ENCODE measurements at regions not wholly inside any gene's neighbourhood (a gene's known extent, or its start where the extent isn't known, plus 50 kb on each side); places are given as distances from the start of the nearest gene placed in this dataset.

DNA sequence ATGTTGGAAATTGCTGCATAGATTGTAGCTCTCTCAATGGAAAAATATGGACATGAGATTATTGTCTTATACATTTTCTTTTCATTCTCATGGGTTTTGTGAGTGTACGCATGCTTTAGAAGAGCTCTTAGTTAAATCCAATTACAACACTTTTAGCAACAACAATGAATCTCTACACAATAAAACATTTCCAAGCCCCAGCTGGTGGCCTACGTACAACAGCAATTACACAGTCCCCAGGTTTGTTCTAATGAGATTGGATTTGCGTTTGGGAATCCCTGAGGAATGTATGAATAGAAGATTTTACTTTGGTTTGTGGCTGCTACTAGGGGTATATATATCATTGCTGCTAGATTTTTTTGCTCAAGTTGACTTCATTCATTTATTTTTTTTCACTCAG is 98.6 kb downstream of the FHDC1 start:
- no peak for TF ChIP-seq CTCF (IDR thresholded peaks at IDR 0.05; ENCODE audit: insufficient read depth, low read length, poor library complexity, severe bottlenecking)
- Histone ChIP-seq H3K36me3 (ENCODE audit: control insufficient read depth, insufficient read depth, low read length) (no peaks in the 10 kb centered on the region), H3K27me3 (replicated peaks; ENCODE audit: control insufficient read depth, insufficient read depth, low read length) (no peaks in the 10 kb centered on the region), H3K4me3 (replicated peaks; ENCODE audit: low read depth, low read length) (no peak overlapping the region)
- no peak for DNase-seq (ENCODE audit: extremely low read depth, insufficient read length)

- H3K4me3 ChIP-seq (replicated peaks; ENCODE audit: low read depth, low read length), result no peak overlapping the region
These were observed 100.9 kb downstream of the FHDC1 start for GRCh38 chr4:153036931-153037482.

GRCh38 chr4:153038623-153039311 is 102.6 kb downstream of the FHDC1 start:
- DNase-seq (ENCODE audit: extremely low read depth, insufficient read length), result no peak
- Histone ChIP-seq H3K4me3 (replicated peaks; ENCODE audit: low read depth, low read length) (no peak overlapping the region), H3K27me3 (replicated peaks; ENCODE audit: control insufficient read depth, insufficient read depth, low read length) (peaks cover 1% of the 10 kb centered on the region; the same call in 1 of the 2 replicates), H3K36me3 (ENCODE audit: control insufficient read depth, insufficient read depth, low read length) (no peaks in the 10 kb centered on the region)
- TF ChIP-seq CTCF (IDR thresholded peaks at IDR 0.05; ENCODE audit: insufficient read depth, low read length, poor library complexity, severe bottlenecking), result no peak

More at GRCh38 chr4:153036931-153037482, 100.9 kb downstream of the FHDC1 start:
- H3K27me3 ChIP-seq (replicated peaks; ENCODE audit: control insufficient read depth, insufficient read depth, low read length), result peaks cover 1% of the 10 kb centered on the region; the same call in 1 of the 2 replicates
- no peak for DNase-seq (ENCODE audit: extremely low read depth, insufficient read length)
- no peaks in the 10 kb centered on the region for H3K36me3 ChIP-seq (ENCODE audit: control insufficient read depth, insufficient read depth, low read length)
- no peak for TF ChIP-seq CTCF (IDR thresholded peaks at IDR 0.05; ENCODE audit: insufficient read depth, low read length, poor library complexity, severe bottlenecking)

DNA sequence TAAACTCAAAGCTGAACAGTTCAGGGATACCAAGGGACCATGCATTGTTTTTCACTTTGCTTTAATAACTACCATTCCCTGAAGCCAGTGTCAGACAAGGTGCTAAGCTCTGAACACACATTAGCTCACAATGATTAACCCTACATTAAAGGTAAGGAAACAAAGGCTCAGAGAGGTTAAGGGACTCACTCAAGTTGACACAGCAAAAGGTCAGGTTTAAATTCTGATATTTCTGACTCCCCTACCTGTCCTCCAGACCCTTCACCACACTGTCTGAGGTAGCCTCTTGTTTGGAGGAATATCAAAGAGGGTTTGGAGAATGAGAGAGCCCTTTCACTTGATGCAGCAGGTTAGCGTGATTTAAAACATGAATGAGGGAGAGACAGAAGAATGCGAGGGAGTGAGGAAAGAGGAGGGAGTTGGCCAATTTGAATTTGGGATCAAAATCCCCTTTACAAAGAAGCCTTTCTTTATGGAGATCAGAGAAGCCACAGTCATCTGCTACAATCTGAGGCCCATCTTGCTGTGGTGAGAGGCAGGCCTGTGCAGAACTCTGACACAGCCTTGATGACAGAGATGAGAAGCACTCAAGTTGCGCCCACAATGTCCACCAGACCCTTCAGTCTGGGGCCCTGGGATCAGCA is 103.5 kb downstream of the FHDC1 start:
- H3K4me3 ChIP-seq (replicated peaks; ENCODE audit: low read depth, low read length), result no peak overlapping the region

DNA sequence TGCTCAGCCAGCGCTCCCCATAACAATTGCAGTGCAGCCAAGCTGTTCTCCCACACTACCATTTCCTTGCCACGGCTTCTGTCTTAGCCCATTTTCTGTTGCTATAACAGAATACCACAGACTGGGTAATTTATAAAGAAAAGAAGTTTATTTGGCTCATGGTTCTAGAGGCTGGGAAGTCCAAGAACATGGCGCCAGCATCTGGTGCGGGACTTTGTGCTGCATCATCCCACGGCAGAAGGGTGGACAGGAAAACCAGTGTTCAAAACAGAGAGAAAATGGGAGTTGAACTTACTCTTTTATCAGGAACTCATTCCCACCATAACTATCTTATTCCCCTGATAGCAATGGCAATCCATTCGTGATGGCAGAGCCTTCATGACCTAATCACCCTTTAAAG is 104.6 kb downstream of the FHDC1 start:
- Histone ChIP-seq H3K36me3 (ENCODE audit: control insufficient read depth, insufficient read depth, low read length) (no peaks in the 10 kb centered on the region), H3K4me3 (replicated peaks; ENCODE audit: low read depth, low read length) (no peak overlapping the region), H3K27me3 (replicated peaks; ENCODE audit: control insufficient read depth, insufficient read depth, low read length) (peaks cover 1% of the 10 kb centered on the region; the same call in 1 of the 2 replicates)
- TF ChIP-seq CTCF (IDR thresholded peaks at IDR 0.05; ENCODE audit: insufficient read depth, low read length, poor library complexity, severe bottlenecking), result no peak
- no peak for DNase-seq (ENCODE audit: extremely low read depth, insufficient read length)

More for the DNA sequence above, 103.5 kb downstream of the FHDC1 start:
- no peaks in the 10 kb centered on the region for H3K36me3 ChIP-seq (ENCODE audit: control insufficient read depth, insufficient read depth, low read length)
- TF ChIP-seq CTCF (IDR thresholded peaks at IDR 0.05; ENCODE audit: insufficient read depth, low read length, poor library complexity, severe bottlenecking), result no peak
- H3K27me3 ChIP-seq (replicated peaks; ENCODE audit: control insufficient read depth, insufficient read depth, low read length), result peaks cover 1% of the 10 kb centered on the region; the same call in 1 of the 2 replicates
- DNase-seq (ENCODE audit: extremely low read depth, insufficient read length), result no peak

Measured in GM06990 (cell line).